Loucy (cell line): ENCODE measurements at regions not wholly inside any gene's neighbourhood (a gene's known extent, or its start where the extent isn't known, plus 50 kb on each side); places are given as distances from the start of the nearest gene placed in this dataset.

Source experiments
- H2AFZ ChIP-seq: fragments of 200-600 bp; sonication (generic); 2 replicates; pipeline ENCODE4 v1.6.0; 2016; ENCODE audit warnings: antibody characterized with exemption, mild to moderate bottlenecking, low read length, moderate library complexity
- H3F3A ChIP-seq: fragments of 200-600 bp; 2 replicates; pipeline ENCODE4 v1.6.0; 2016; ENCODE audit warnings: antibody characterized with exemption, low read depth, mild to moderate bottlenecking
- H3K27me3 ChIP-seq: fragments of 200-600 bp; sonication (generic); 2 replicates; pipeline ENCODE4 v1.6.1; 2014; ENCODE audit warnings: low read length, mild to moderate bottlenecking; ENCODE audit not compliant: insufficient read depth, poor library complexity, severe bottlenecking
- H3K36me3 ChIP-seq: fragments of 200-600 bp; sonication (generic); 2 replicates; pipeline ENCODE4 v1.6.1; 2016; ENCODE audit warnings: low read length; ENCODE audit not compliant: insufficient read depth
- H3K4me1 ChIP-seq: fragments of 200-600 bp; sonication (generic); 2 replicates; pipeline ENCODE4 v1.5.1; 2014; ENCODE audit warnings: low read length, mild to moderate bottlenecking; ENCODE audit not compliant: insufficient read depth, poor library complexity, severe bottlenecking
- H3K4me2 ChIP-seq: fragments of 200-600 bp; sonication (generic); 2 replicates; pipeline ENCODE4 v1.6.0; 2014; ENCODE audit warnings: antibody characterized with exemption, low read length, low read depth, mild to moderate bottlenecking; ENCODE audit not compliant: poor library complexity, severe bottlenecking
- H3K4me3 ChIP-seq: fragments of 200-600 bp; sonication (generic); 2 replicates; pipeline ENCODE4 v1.5.1; 2014; ENCODE audit warnings: low read length, mild to moderate bottlenecking, mixed read lengths; ENCODE audit not compliant: poor library complexity, severe bottlenecking
- H3K79me2 ChIP-seq: fragments of 200-600 bp; sonication (generic); 2 replicates; pipeline ENCODE4 v1.6.1; 2014; ENCODE audit warnings: low read length; ENCODE audit not compliant: insufficient read depth
- H3K9ac ChIP-seq: fragments of 200-600 bp; sonication (generic); 2 replicates; pipeline ENCODE4 v1.6.0; 2014; ENCODE audit warnings: mild to moderate bottlenecking, low read depth, low read length, moderate library complexity; ENCODE audit not compliant: poor library complexity, severe bottlenecking
- H3K9me2 ChIP-seq: fragments of 200-600 bp; sonication (generic); replicated peaks from 2 replicates; pipeline ENCODE4 v1.6.1; 2016; ENCODE audit warnings: low read depth, low read length, mixed read lengths
- H3K9me3 ChIP-seq: fragments of 200-600 bp; sonication (generic); 2 replicates; pipeline ENCODE4 v1.6.1; 2014; ENCODE audit warnings: mild to moderate bottlenecking, antibody characterized with exemption, low read length, low read depth; ENCODE audit not compliant: insufficient read depth
- H4K20me1 ChIP-seq: fragments of 200-600 bp; sonication (generic); 2 replicates; pipeline ENCODE4 v1.6.0; 2014; ENCODE audit warnings: antibody characterized with exemption, low read length, mild to moderate bottlenecking; ENCODE audit not compliant: insufficient read depth, poor library complexity, severe bottlenecking
- EZH2phosphoT487 ChIP-seq: fragments of 200-600 bp; IDR thresholded peaks from 2 replicates; pipeline ENCODE4 v1.6.1; 2018; ENCODE audit warnings: antibody characterized with exemption, mild to moderate bottlenecking, moderate library complexity, borderline replicate concordance
- TF ChIP-seq, protein P1 (sequence below): fragments of 200-600 bp; sonication (generic); conservative IDR thresholded peaks from 2 replicates; pipeline ENCODE4 v1.5.1; 2014; ENCODE audit warnings: mild to moderate bottlenecking, antibody characterized with exemption, low read length

DNA sequence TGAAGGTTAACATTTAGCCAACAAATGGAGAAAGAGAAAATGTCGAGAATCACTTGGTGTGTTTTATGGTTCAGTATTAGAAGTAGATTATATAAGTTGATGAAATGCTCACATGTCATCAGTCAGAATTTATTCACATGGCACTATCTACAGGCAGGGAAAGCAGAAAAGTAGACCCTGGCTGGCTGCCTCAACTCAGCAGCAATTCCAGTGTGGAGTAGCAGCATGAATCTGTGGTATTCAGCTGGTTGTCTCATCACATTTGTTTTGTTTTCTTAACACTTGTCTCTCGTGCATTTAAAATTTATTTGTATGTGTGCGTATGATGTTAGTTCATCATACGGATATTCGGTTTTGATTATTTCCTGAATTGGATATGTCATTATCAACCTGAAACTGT lies 153.5 kb upstream of the OR13F1 start:
- H2AFZ ChIP-seq = no peak overlapping the region
- H3K79me2 ChIP-seq = no peaks in the 10 kb centered on the region
- H3F3A ChIP-seq = no peaks in the 10 kb centered on the region
- no peaks in the 10 kb centered on the region for H3K9me3 ChIP-seq
- H4K20me1 ChIP-seq = no peaks in the 10 kb centered on the region
- H3K4me1 ChIP-seq = no peaks in the 10 kb centered on the region
- no peak overlapping the region for H3K4me2 ChIP-seq
- no peaks in the 10 kb centered on the region for H3K36me3 ChIP-seq
- no peaks in the 10 kb centered on the region for H3K9me2 ChIP-seq
- no peak for TF ChIP-seq EZH2phosphoT487
- TF ChIP-seq, protein P1, sequence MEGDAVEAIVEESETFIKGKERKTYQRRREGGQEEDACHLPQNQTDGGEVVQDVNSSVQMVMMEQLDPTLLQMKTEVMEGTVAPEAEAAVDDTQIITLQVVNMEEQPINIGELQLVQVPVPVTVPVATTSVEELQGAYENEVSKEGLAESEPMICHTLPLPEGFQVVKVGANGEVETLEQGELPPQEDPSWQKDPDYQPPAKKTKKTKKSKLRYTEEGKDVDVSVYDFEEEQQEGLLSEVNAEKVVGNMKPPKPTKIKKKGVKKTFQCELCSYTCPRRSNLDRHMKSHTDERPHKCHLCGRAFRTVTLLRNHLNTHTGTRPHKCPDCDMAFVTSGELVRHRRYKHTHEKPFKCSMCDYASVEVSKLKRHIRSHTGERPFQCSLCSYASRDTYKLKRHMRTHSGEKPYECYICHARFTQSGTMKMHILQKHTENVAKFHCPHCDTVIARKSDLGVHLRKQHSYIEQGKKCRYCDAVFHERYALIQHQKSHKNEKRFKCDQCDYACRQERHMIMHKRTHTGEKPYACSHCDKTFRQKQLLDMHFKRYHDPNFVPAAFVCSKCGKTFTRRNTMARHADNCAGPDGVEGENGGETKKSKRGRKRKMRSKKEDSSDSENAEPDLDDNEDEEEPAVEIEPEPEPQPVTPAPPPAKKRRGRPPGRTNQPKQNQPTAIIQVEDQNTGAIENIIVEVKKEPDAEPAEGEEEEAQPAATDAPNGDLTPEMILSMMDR = no peak
- no peak overlapping the region for H3K9ac ChIP-seq
- no peak overlapping the region for H3K4me3 ChIP-seq
- no peaks in the 10 kb centered on the region for H3K27me3 ChIP-seq

DNA sequence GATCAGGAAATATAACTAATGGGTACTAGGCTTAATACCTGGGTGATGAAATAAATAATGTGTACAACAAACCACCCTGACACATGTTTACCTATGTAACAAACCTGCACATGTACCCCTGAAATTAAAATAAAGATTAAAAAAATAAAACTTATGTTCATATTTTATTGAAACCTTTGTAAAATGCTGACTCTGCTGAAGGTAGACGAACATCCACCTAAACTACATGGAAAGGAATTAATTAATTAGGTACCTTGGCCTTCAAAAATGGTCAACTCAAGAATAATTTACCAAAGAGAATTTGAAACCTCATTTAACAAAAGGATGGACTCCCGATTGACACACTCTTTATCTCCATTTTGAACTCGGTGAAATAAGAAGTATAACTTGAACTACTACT lies 152.3 kb upstream of the OR13F1 start:
- TF ChIP-seq EZH2phosphoT487 = no peak
- TF ChIP-seq, protein P1 = no peak
- H4K20me1 ChIP-seq = no peaks in the 10 kb centered on the region
- H3K9me2 ChIP-seq = no peaks in the 10 kb centered on the region
- H3K4me3 ChIP-seq = no peak overlapping the region
- H3K79me2 ChIP-seq = no peaks in the 10 kb centered on the region
- no peak overlapping the region for H3K9ac ChIP-seq
- H3K27me3 ChIP-seq = no peaks in the 10 kb centered on the region
- H3K4me2 ChIP-seq = no peak overlapping the region
- no peaks in the 10 kb centered on the region for H3K36me3 ChIP-seq
- no peak overlapping the region for H2AFZ ChIP-seq
- no peaks in the 10 kb centered on the region for H3K9me3 ChIP-seq
- H3K4me1 ChIP-seq = no peaks in the 10 kb centered on the region
- no peaks in the 10 kb centered on the region for H3F3A ChIP-seq

DNA sequence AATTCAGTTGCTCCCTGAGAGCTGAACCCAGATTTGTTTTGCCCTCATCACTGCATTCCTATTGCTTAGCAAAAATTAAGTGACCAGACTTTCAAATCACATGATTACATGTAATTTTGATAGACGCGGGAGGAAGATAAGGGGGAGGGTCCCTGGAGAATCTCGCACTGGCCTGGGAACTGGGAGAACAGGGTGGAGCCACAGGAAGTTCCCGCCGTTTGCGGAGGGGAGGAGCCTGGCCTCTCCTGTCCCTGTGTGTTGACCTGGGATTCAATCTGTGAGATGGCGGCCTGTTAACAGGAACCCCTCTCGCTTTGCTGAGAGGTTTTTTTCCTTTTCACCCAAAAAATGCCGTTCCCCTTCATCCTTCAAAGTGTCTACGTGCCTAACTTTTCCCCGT lies 142.9 kb upstream of the OR13F1 start:
- Histone ChIP-seq H3K9ac (no peak overlapping the region), H4K20me1 (no peaks in the 10 kb centered on the region), H3K9me2 (no peaks in the 10 kb centered on the region), H3K79me2 (no peaks in the 10 kb centered on the region), H3K9me3 (no peaks in the 10 kb centered on the region; the same call in 1 of the 2 replicates), H3K36me3 (no peaks in the 10 kb centered on the region), H3F3A (no peaks in the 10 kb centered on the region), H3K4me3 (no peak overlapping the region), H2AFZ (no peak overlapping the region), H3K4me2 (no peak overlapping the region), H3K4me1 (no peaks in the 10 kb centered on the region), H3K27me3 (no peaks in the 10 kb centered on the region)
- TF ChIP-seq EZH2phosphoT487 = no peak
- TF ChIP-seq, protein P1 = no peak
